K562 (cell line): ENCODE measurements at regions not wholly inside any gene's neighbourhood (a gene's known extent, or its start where the extent isn't known, plus 50 kb on each side); places are given as distances from the start of the nearest gene placed in this dataset.
A peak's percentile ranks its signal among the peaks of the same experiment; 100 is the strongest.
"Not testable (repeated sequence)": the region's sequence is repeated elsewhere in the genome, so short reads cannot be mapped to it uniquely, and the experiment has no call there.

Experiments
- ATAC-seq: fragments of 200-7000 bp; cut with Tn5 transposase; 3 replicates; pipeline ENCODE4 v1.9.1; 2020; ENCODE audit warnings: moderate library complexity
- BruUV-seq: library from RNA; stranded (reverse); fragments of 400-500 nt; replicated peaks from 2 replicates; lab custom pipeline; 2021; lab: Mats Ljungman, UMichigan
- CTCF ChIA-PET: fragments of 300-600 bp; formaldehyde crosslinking; extraction: SDS; loops from one replicate; lab custom pipeline; 2021; ENCODE audit warnings: low intra/inter-chr PET ratio; lab: Yijun Ruan, JAX
- POLR2A ChIA-PET: fragments of 300-600, 350-650 bp; sonication (Branson Sonifier 250); formaldehyde crosslinking; extraction: SDS; loops from one replicate; lab custom pipeline; 2021; ENCODE audit warnings: antibody characterized with exemption, inconsistent platforms; lab: Yijun Ruan, JAX
- DNase-seq, 4 experiments: peaks; one replicate each; pipeline versions ENCODE4 v3.0.0 to v3.0.0-alpha.2; 2011 to 2018; ENCODE audit warnings: low spot score in 3 of 4, mixed read lengths in 3 of 4; ENCODE audit errors: extremely low read depth in 1 of 4
- FAIRE-seq: peaks from 2 replicates; lab custom pipeline; 2011; peaks lifted over from hg19 to GRCh38; lab: Jason Lieb, UNC
- H2AFZ ChIP-seq: 2 replicates; pipeline ENCODE4 v1.6.0; 2011; ENCODE audit warnings: low read depth, low read length, control low read depth, inconsistent platforms
- H3K27ac ChIP-seq: fragments of 200-600 bp; 3 replicates; pipeline ENCODE4 v1.8.0; 2011; ENCODE audit warnings: low read depth, mild to moderate bottlenecking, control low read depth, inconsistent platforms, low read length, moderate library complexity, mixed read lengths; ENCODE audit errors: extremely low read depth
- H3K27me3 ChIP-seq, 2 experiments: fragments of 300-600 bp in 1 of 2; 2 replicates in 1 of 2; 3 replicates in 1 of 2; pipeline versions ENCODE4 v1.6.0 to v1.8.0; 2011; ENCODE audit warnings: inconsistent platforms in 2 of 2, low read length in 2 of 2, mild to moderate bottlenecking in 1 of 2, mixed read lengths in 1 of 2, moderate library complexity in 1 of 2; ENCODE audit not compliant: control insufficient read depth in 2 of 2, insufficient read depth in 2 of 2
- H3K36me3 ChIP-seq: fragments of 300-600 bp; 3 replicates; pipeline ENCODE4 v1.8.0; 2011; ENCODE audit warnings: mild to moderate bottlenecking, low read length, inconsistent platforms; ENCODE audit not compliant: control insufficient read depth, insufficient read depth
- H3K4me1 ChIP-seq, 2 experiments: fragments of 200-600 bp in 1 of 2; replicated peaks in 1 of 2; 2 replicates in 1 of 2; 3 replicates in 1 of 2; pipeline versions ENCODE4 v1.5.1 to v1.8.0; 2011; ENCODE audit warnings: inconsistent platforms in 2 of 2, low read length in 2 of 2, mild to moderate bottlenecking in 1 of 2, mixed read lengths in 1 of 2, moderate library complexity in 1 of 2; ENCODE audit not compliant: control insufficient read depth in 2 of 2, insufficient read depth in 2 of 2
- H3K4me2 ChIP-seq: 2 replicates; pipeline ENCODE4 v1.6.1; 2011; ENCODE audit warnings: low read length, control low read depth, inconsistent platforms, mixed read lengths; ENCODE audit not compliant: insufficient read depth
- H3K4me3 ChIP-seq: fragments of 200-600 bp; sonication (generic), shearing (Covaris generic); 2 replicates; pipeline ENCODE4 v1.5.1; 2016; ENCODE audit warnings: control low read depth, inconsistent platforms
- H3K79me2 ChIP-seq: fragments of 200-600 bp; 3 replicates; pipeline ENCODE4 v1.8.0; 2011; ENCODE audit warnings: low read length, inconsistent platforms; ENCODE audit not compliant: control insufficient read depth, insufficient read depth
- H3K9ac ChIP-seq, 2 experiments: 2 replicates each; pipeline versions ENCODE4 v1.6.0 to v1.6.1; 2011; ENCODE audit warnings: low read depth in 2 of 2, low read length in 2 of 2, control low read depth in 1 of 2, inconsistent platforms in 1 of 2, mild to moderate bottlenecking in 1 of 2, mixed read lengths in 1 of 2; ENCODE audit not compliant: insufficient read depth in 1 of 2
- H3K9me1 ChIP-seq: one replicate; pipeline ENCODE4 v1.6.0; 2011; ENCODE audit warnings: inconsistent platforms, mild to moderate bottlenecking, low read length, moderate library complexity; ENCODE audit not compliant: control insufficient read depth, insufficient read depth
- H3K9me3 ChIP-seq: replicated peaks from 2 replicates; pipeline ENCODE4 v1.5.1; 2011; ENCODE audit warnings: low read depth, low read length, inconsistent platforms; ENCODE audit not compliant: control insufficient read depth, insufficient read depth
- H4K20me1 ChIP-seq: replicated peaks from 2 replicates; pipeline ENCODE4 v1.6.1; 2011; ENCODE audit warnings: low read length, inconsistent platforms, mixed read lengths; ENCODE audit not compliant: control insufficient read depth, insufficient read depth
- BCOR ChIP-seq: fragments of 450-650 bp; IDR thresholded peaks from 2 replicates; pipeline ENCODE4 v1.6.1; 2016
- JUN ChIP-seq, 2 experiments: sonication (generic) in 1 of 2; formaldehyde crosslinking in 1 of 2; IDR thresholded peaks; 2 replicates each; pipeline versions ENCODE4 v1.6.1 to v1.8.0; 2012 to 2022; ENCODE audit warnings: borderline replicate concordance in 2 of 2, mild to moderate bottlenecking in 2 of 2, improper control_type of control experiment in 1 of 2, low read depth in 1 of 2, low read length in 1 of 2, missing genetic modification reagents in 1 of 2
- MAFG ChIP-seq: fragments of 450-650 bp; conservative IDR thresholded peaks from 2 replicates; pipeline ENCODE4 v1.6.1; 2016; ENCODE audit warnings: missing genetic modification characterization, missing compliant biosample characterization
- NFYB ChIP-seq: IDR thresholded peaks from 2 replicates; pipeline ENCODE4 v1.6.1; 2011; ENCODE audit warnings: mild to moderate bottlenecking, moderate library complexity; ENCODE audit not compliant: insufficient read length; ENCODE audit errors: extremely low read depth
- POLR2AphosphoS5 ChIP-seq: IDR thresholded peaks from 2 replicates; pipeline ENCODE4 v1.6.1; 2011; ENCODE audit warnings: mild to moderate bottlenecking, low read depth, low read length, moderate library complexity; ENCODE audit not compliant: control insufficient read depth, insufficient read depth
- RBM25 ChIP-seq: fragments of 200-400 bp; formaldehyde crosslinking; IDR thresholded peaks from 2 replicates; pipeline ENCODE4 v1.6.1; 2018; ENCODE audit warnings: low read length, low read depth, moderate library complexity; ENCODE audit not compliant: severe bottlenecking
- SIRT6 ChIP-seq: IDR thresholded peaks from one replicate; pipeline ENCODE4 v1.6.1; 2012; ENCODE audit warnings: low read depth, mild to moderate bottlenecking, control low read depth, inconsistent platforms, low read length, moderate library complexity
- ZNF146 ChIP-seq: IDR thresholded peaks from one replicate; pipeline ENCODE4 v1.6.1; 2018; ENCODE audit warnings: missing compliant biosample characterization; ENCODE audit not compliant: unreplicated experiment
- ZSCAN32 ChIP-seq: fragments of 450-650 bp; formaldehyde crosslinking; IDR thresholded peaks from 2 replicates; pipeline ENCODE4 v1.4.0; 2020; ENCODE audit warnings: mild to moderate bottlenecking, moderate library complexity
- whole genome bisulfite sequencing: fragments of 100-300 bp; shearing (Covaris generic); methylation state at CpG from one replicate; pipeline ENCODE4 v1.1.6; 2016; ENCODE audit warnings: low coverage, mixed read lengths; ENCODE audit not compliant: insufficient coverage; ENCODE audit errors: missing lambda C conversion rate; 5-methylcytosine and 5-hydroxymethylcytosine counted together
- in situ Hi-C: fragments of 300-500 bp; cut with MboI; formaldehyde crosslinking; loops from 4 replicates; pipeline ENCODE4 v1.15.0; 2018; ENCODE audit warnings: inconsistent platforms, mixed read lengths
- intact Hi-C: fragments of 100-400 bp; cut with micrococcal nuclease; formaldehyde crosslinking; loops from 2 replicates; pipeline ENCODE4 v1.14.2; 2022

DNA sequence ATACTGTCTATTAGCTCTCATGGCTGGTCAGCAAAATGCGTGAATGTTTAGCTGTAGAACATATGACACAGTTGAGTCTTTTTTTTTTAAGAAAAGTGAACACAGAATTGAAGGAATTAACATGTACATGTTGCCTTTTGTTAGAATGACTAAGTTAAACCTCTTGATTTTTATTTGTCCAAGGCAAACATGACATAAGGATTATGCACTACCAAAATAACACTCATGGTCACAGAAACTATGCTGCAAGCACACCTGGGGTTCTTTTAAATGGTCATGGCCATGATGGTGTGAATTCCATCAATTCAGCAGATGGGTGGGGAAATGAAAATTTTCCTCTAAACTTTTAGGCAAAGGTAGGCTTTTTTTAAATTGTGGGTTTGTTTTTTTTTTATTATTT, 80.1 kb upstream of the CXCL13 start:
- H4K20me1 ChIP-seq: no peaks in the 10 kb centered on the region
- POLR2A ChIA-PET: interaction anchor here (0.6 kb wide), 1 partner anchor 9 kb away, joined by 3 read pairs; no protein-coding TSS in a partner anchor
- H3K4me2 ChIP-seq: no peak overlapping the region
- H3K9me3 ChIP-seq: no peaks in the 10 kb centered on the region
- CTCF ChIA-PET: no interaction called here
- no peak for FAIRE-seq
- no peaks in the 10 kb centered on the region for H3K27me3 ChIP-seq
- BruUV-seq: no TSS peak
- intact Hi-C loops (no loop called here), in situ Hi-C loops (no loop called here)
- H3K4me1 ChIP-seq: no peaks in the 10 kb centered on the region
- ATAC-seq: no peak
- H3K79me2 ChIP-seq: no peaks in the 10 kb centered on the region
- H3K4me3 ChIP-seq: no peak overlapping the region
- no peaks in the 10 kb centered on the region for H3K36me3 ChIP-seq
- H3K27ac ChIP-seq: no peak overlapping the region
- H3K9me1 ChIP-seq: no peaks in the 10 kb centered on the region
- H3K9ac ChIP-seq: no peak overlapping the region
- no peak for DNase-seq
- TF ChIP-seq POLR2AphosphoS5: no peak
- no peak for TF ChIP-seq ZSCAN32 (CRISPR knock-in tag)
- no peak for TF ChIP-seq JUN (IDR thresholded peaks at IDR 0.05; ENCODE audit: borderline replicate concordance, low read depth, low read length)
- TF ChIP-seq JUN (CRISPR knock-in tag; IDR thresholded peaks at IDR 0.05; ENCODE audit: borderline replicate concordance): no peak
- no peak for TF ChIP-seq NFYB
- no peak for TF ChIP-seq MAFG (tag)
- TF ChIP-seq SIRT6: no peak
- H2AFZ ChIP-seq: no peak overlapping the region
- 0% methylated on average over 1 of the region's 1 CpG for WGBS

GRCh38 chr4:77527900-77528299, 77.7 kb upstream of the CXCL13 start:
- in situ Hi-C loops, H3K79me2 ChIP-seq, H3K4me3 ChIP-seq, H4K20me1 ChIP-seq: not testable (repeated sequence)
- TF ChIP-seq BCOR: peak; percentile 32; the same call in 1 of the 2 replicates
- TF ChIP-seq RBM25: peak; percentile 5
- peak; percentile 81 for TF ChIP-seq ZNF146 (CRISPR knock-in tag)
- TF ChIP-seq, all 486 proteins: peak for 3; not testable (repeated sequence) for 483
- H3K9ac ChIP-seq, CTCF ChIA-PET, FAIRE-seq, H3K4me2 ChIP-seq, DNase-seq, intact Hi-C loops, POLR2A ChIA-PET, H2AFZ ChIP-seq, BruUV-seq, H3K36me3 ChIP-seq, H3K9me1 ChIP-seq, H3K27ac ChIP-seq, H3K9me3 ChIP-seq, H3K27me3 ChIP-seq, ATAC-seq, H3K4me1 ChIP-seq: not testable (repeated sequence)
- WGBS: 0% methylated on average over 2 of the region's 3 CpGs
